Endothelial cell of umbilical vein (primary cell): ENCODE measurements at regions not wholly inside any gene's neighbourhood (a gene's known extent, or its start where the extent isn't known, plus 50 kb on each side); places are given as distances from the start of the nearest gene placed in this dataset.

ENCODE experiments used
- CTCF ChIP-seq, 2 donors: IDR thresholded peaks; 1 replicate in 1 of 2; 2 replicates in 1 of 2; pipeline ENCODE4 v1.5.1; 2011; ENCODE audit warnings: low read length in 2 of 2, mild to moderate bottlenecking in 2 of 2, moderate library complexity in 2 of 2, control low read depth in 1 of 2, inconsistent platforms in 1 of 2, low read depth in 1 of 2; ENCODE audit not compliant: insufficient read depth in 1 of 2; ENCODE audit errors: extremely low read depth in 1 of 2
- EZH2 ChIP-seq: IDR thresholded peaks from 2 replicates; pipeline ENCODE4 v1.6.1; 2012; ENCODE audit warnings: borderline replicate concordance, low read depth, mild to moderate bottlenecking, moderate library complexity, low read length, inconsistent platforms; ENCODE audit not compliant: severe bottlenecking
- POLR2A ChIP-seq: IDR thresholded peaks from 2 replicates; pipeline ENCODE4 v1.6.1; 2012; ENCODE audit warnings: low read depth, mild to moderate bottlenecking, control low read depth, low read length

- TF ChIP-seq POLR2A (no peak), CTCF (IDR thresholded peaks at IDR 0.05; ENCODE audit: extremely low read depth in 1 of 2, insufficient read depth in 1 of 2, low read depth in 1 of 2, low read length in 2 of 2) (no peak), EZH2 (no peak)
Measured at GRCh38 chr18:76234676-76235060, 260.4 kb downstream of the ZNF516 start.
